OCI-LY7 (cell line): ENCODE measurements at regions not wholly inside any gene's neighbourhood (a gene's known extent, or its start where the extent isn't known, plus 50 kb on each side); places are given as distances from the start of the nearest gene placed in this dataset.

Source experiments
- BruUV-seq: library from RNA; stranded (reverse); fragments of 400-500 nt; replicated peaks from 2 replicates; lab custom pipeline; 2021; lab: Mats Ljungman, UMichigan
- CTCF ChIA-PET: fragments of 300-600 bp; sonication (Branson Sonifier 250); formaldehyde crosslinking; loops from one replicate; lab custom pipeline; 2022; ENCODE audit warnings: antibody characterized with exemption; ENCODE audit not compliant: unreplicated experiment; lab: Charles Lee
- POLR2A ChIA-PET: fragments of 300-600 bp; sonication (Branson Sonifier 250); formaldehyde crosslinking; loops from one replicate; lab custom pipeline; 2022; ENCODE audit warnings: antibody characterized with exemption; lab: Charles Lee
- DNase-seq: peaks from one replicate; pipeline ENCODE4 v3.0.0-alpha.2; 2015; ENCODE audit warnings: low spot score
- H2AFZ ChIP-seq: fragments of 200-600 bp; sonication (generic), shearing (Covaris generic); 2 replicates; pipeline ENCODE4 v1.6.1; 2014; ENCODE audit warnings: mild to moderate bottlenecking, antibody characterized with exemption, low read length, moderate library complexity
- H3K27ac ChIP-seq: fragments of 200-600 bp; sonication (generic); 2 replicates; pipeline ENCODE4 v1.5.1; 2014; ENCODE audit warnings: mixed run types, low read depth, mild to moderate bottlenecking, moderate library complexity, low read length, inconsistent platforms; ENCODE audit not compliant: poor library complexity, severe bottlenecking
- H3K36me3 ChIP-seq: fragments of 200-600 bp; sonication (generic); 2 replicates; pipeline ENCODE4 v1.6.1; 2014; ENCODE audit warnings: mild to moderate bottlenecking, antibody characterized with exemption, low read length, moderate library complexity, mixed read lengths; ENCODE audit not compliant: insufficient read depth
- H3K4me1 ChIP-seq: fragments of 200-600 bp; sonication (generic); 2 replicates; pipeline ENCODE4 v1.5.1; 2014; ENCODE audit warnings: mild to moderate bottlenecking, low read length; ENCODE audit not compliant: insufficient read depth, poor library complexity, severe bottlenecking
- H3K4me2 ChIP-seq: fragments of 200-600 bp; sonication (generic); 2 replicates; pipeline ENCODE4 v1.6.1; 2014; ENCODE audit warnings: mild to moderate bottlenecking, low read length
- H3K4me3 ChIP-seq: fragments of 200-600 bp; sonication (generic); 2 replicates; pipeline ENCODE4 v1.5.1; 2014; ENCODE audit warnings: mild to moderate bottlenecking, low read depth, low read length; ENCODE audit not compliant: poor library complexity, severe bottlenecking
- H3K79me2 ChIP-seq: fragments of 200-600 bp; sonication (generic); 2 replicates; pipeline ENCODE4 v1.6.1; 2016; ENCODE audit warnings: low read depth, mild to moderate bottlenecking, low read length, moderate library complexity, mixed read lengths; ENCODE audit not compliant: insufficient read depth
- H3K9me2 ChIP-seq: fragments of 200-600 bp; sonication (generic); 2 replicates; pipeline ENCODE4 v1.6.1; 2016; ENCODE audit warnings: mild to moderate bottlenecking, low read length, mixed read lengths; ENCODE audit not compliant: insufficient read depth
- H3K9me3 ChIP-seq: fragments of 200-600 bp; sonication (generic); 2 replicates; pipeline ENCODE4 v1.6.1; 2014; ENCODE audit warnings: mild to moderate bottlenecking, mixed run types, low read length, mixed read lengths
- H4K20me1 ChIP-seq: fragments of 200-600 bp; sonication (generic); 2 replicates; pipeline ENCODE4 v1.6.1; 2014; ENCODE audit warnings: mild to moderate bottlenecking, antibody characterized with exemption, low read length, moderate library complexity, mixed read lengths; ENCODE audit not compliant: insufficient read depth
- EZH2phosphoT487 ChIP-seq: fragments of 200-600 bp; sonication (generic); IDR thresholded peaks from 2 replicates; pipeline ENCODE4 v1.6.1; 2018; ENCODE audit warnings: low read depth, borderline replicate concordance, mild to moderate bottlenecking, mixed run types, antibody characterized with exemption, low read length, moderate library complexity, mixed read lengths
- intact Hi-C: fragments of 100-400 bp; cut with micrococcal nuclease; formaldehyde crosslinking; loops from one replicate; pipeline ENCODE4 v1.10.0; 2022; ENCODE audit not compliant: unreplicated experiment
- TF ChIP-seq, protein P1 (sequence below): fragments of 200-600 bp; sonication (generic); conservative IDR thresholded peaks from 2 replicates; pipeline ENCODE4 v1.5.1; 2014; ENCODE audit warnings: mild to moderate bottlenecking, antibody characterized with exemption, low read length, moderate library complexity, mixed read lengths

DNA sequence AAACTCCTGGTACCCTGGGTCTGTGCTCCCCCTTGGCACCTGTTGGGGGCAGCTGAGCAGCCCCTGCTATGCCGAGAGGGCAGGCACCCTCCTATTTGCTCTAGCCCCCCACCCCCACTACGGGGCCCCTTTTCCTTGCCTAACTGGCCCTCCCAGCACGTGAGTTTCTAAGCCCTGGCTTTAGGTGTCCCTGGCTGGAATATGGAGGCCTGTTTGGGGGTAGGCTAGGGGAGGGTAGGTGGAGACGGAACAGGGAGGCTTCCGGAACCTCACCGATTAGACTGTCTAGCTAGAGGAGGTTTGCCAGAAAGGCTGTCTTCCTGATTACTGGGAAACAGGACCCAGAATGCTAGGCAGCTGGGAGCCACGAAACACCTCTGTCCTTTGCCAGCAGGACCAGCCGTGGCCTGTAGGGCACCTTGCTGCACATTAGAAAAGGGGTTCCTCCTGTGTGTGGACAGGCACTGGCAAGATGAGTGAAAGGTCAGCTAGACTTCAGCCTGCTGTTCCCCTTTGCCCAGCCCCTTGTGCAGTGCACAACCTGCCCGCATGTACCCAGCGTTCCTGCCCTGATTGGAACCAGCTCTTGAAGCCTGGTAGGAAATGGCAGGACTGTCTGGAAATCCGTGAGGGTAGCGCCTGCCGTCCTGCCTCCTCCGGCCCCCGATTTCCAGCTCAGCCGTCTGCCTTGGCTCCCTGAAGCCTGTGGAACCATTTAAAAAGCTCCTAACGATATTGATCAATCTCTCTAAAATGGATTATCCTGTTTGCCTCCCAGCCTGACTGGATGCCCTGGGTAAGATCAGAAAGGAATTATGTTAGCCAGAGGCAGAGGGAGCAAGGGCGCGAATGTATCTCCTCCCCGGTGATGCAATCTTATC lies 83.4 kb upstream of the GSE1 start:
- CTCF ChIA-PET: interaction anchor here (0.9 to 2.3 kb wide), 5 partner anchors 9 to 86 kb away, joined by 3 to 12 read pairs (median 5); no protein-coding TSS in a partner anchor
- no TSS peak for BruUV-seq

DNA sequence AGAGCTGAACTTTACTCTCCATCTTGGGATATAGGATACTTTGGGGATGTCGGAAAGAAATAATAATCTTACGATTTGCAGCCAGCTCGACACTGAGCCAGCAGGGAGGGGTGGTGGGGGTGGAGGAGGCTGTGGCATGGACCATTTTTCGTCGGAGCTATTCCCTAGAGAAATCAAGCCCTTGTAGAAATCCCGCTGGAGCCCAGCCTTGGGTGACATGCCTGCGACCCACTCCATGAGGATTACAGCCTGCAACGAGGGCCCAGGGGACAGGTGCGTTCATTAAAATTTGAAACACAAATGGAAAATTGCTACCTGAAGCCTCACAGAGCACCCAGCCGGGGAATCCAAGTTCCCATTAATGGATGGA lies 82.8 kb upstream of the GSE1 start:
- H3K9me3 ChIP-seq: no peaks in the 10 kb centered on the region
- no peaks in the 10 kb centered on the region for H3K79me2 ChIP-seq
- DNase-seq: no peak
- no peaks in the 10 kb centered on the region for H4K20me1 ChIP-seq
- H3K4me3 ChIP-seq: no peak overlapping the region
- POLR2A ChIA-PET: interaction anchor here (2.0 kb wide), 1 partner anchor 23 kb away, joined by 7 read pairs; no protein-coding TSS in a partner anchor
- TF ChIP-seq, protein P1, sequence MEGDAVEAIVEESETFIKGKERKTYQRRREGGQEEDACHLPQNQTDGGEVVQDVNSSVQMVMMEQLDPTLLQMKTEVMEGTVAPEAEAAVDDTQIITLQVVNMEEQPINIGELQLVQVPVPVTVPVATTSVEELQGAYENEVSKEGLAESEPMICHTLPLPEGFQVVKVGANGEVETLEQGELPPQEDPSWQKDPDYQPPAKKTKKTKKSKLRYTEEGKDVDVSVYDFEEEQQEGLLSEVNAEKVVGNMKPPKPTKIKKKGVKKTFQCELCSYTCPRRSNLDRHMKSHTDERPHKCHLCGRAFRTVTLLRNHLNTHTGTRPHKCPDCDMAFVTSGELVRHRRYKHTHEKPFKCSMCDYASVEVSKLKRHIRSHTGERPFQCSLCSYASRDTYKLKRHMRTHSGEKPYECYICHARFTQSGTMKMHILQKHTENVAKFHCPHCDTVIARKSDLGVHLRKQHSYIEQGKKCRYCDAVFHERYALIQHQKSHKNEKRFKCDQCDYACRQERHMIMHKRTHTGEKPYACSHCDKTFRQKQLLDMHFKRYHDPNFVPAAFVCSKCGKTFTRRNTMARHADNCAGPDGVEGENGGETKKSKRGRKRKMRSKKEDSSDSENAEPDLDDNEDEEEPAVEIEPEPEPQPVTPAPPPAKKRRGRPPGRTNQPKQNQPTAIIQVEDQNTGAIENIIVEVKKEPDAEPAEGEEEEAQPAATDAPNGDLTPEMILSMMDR: no peak
- TF ChIP-seq EZH2phosphoT487: no peak
- intact Hi-C loops: no loop called here
- BruUV-seq: no TSS peak
- H3K9me2 ChIP-seq: no peaks in the 10 kb centered on the region
- peaks cover 10% of the 10 kb centered on the region for H3K4me1 ChIP-seq
- no peak overlapping the region for H2AFZ ChIP-seq
- no peak overlapping the region for H3K4me2 ChIP-seq
- H3K27ac ChIP-seq: no peak overlapping the region
- H3K36me3 ChIP-seq: no peaks in the 10 kb centered on the region
- CTCF ChIA-PET: no interaction called here

More for the DNA sequence above, 83.4 kb upstream of the GSE1 start:
- POLR2A ChIA-PET: interaction anchor here (0.6 to 2.0 kb wide), 4 partner anchors 9 to 202 kb away, joined by 3 to 7 read pairs (median 3); no protein-coding TSS in a partner anchor
- H3K79me2 ChIP-seq: no peaks in the 10 kb centered on the region
- peaks cover 15% of the 10 kb centered on the region for H3K4me1 ChIP-seq
- no peak overlapping the region for H3K4me2 ChIP-seq
- H3K4me3 ChIP-seq: no peak overlapping the region
- H3K27ac ChIP-seq: no peak overlapping the region
- no peak overlapping the region for H2AFZ ChIP-seq
- no peak for DNase-seq
- no peaks in the 10 kb centered on the region for H3K9me2 ChIP-seq
- no peaks in the 10 kb centered on the region for H3K9me3 ChIP-seq
- H3K36me3 ChIP-seq: no peaks in the 10 kb centered on the region
- H4K20me1 ChIP-seq: no peaks in the 10 kb centered on the region
- no peak for TF ChIP-seq EZH2phosphoT487
- TF ChIP-seq, protein P1: no peak
- intact Hi-C loops: loop anchor here (1.0 to 2.0 kb wide), 2 partner anchors 25 to 81 kb away; no protein-coding TSS in a partner anchor

DNA sequence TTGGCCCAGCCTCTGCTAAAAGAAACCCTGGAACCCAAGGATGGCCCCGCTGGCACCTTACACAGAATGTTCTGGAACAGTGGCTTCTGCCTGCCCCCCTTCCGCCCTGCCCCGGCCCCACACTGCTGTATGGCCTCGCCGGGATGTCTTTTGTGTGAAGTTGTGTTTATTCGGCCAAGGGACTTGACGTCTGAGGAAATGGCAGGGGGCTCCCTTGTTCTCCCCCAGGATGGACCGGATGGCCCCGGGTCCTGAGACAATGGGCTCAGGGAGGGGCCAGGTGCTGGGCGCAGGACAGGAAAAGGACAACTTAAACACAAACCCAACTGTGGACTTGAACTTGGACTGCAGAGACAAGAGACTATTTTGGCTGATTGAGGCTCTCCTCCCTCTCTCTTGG lies 81.6 kb upstream of the GSE1 start:
- TF ChIP-seq EZH2phosphoT487: no peak
- TF ChIP-seq, protein P1: no peak
- Histone ChIP-seq H4K20me1 (no peaks in the 10 kb centered on the region), H3K27ac (no peak overlapping the region), H3K9me2 (no peaks in the 10 kb centered on the region), H3K4me2 (no peak overlapping the region), H3K4me3 (no peak overlapping the region), H3K79me2 (no peaks in the 10 kb centered on the region), H3K36me3 (no peaks in the 10 kb centered on the region), H2AFZ (no peak overlapping the region), H3K4me1 (peaks cover 10% of the 10 kb centered on the region), H3K9me3 (no peaks in the 10 kb centered on the region)
- POLR2A ChIA-PET: interaction anchor here (0.6 kb wide), 1 partner anchor 17 kb away, joined by 3 read pairs; no protein-coding TSS in a partner anchor
- BruUV-seq: no TSS peak
- intact Hi-C loops: no loop called here
- CTCF ChIA-PET: interaction anchor here (0.5 kb wide), 1 partner anchor 78 kb away, joined by 3 read pairs; no protein-coding TSS in a partner anchor
- no peak for DNase-seq
